Lower lobe of right lung (tissue), 2 donors: ENCODE measurements at regions not wholly inside any gene's neighbourhood (a gene's known extent, or its start where the extent isn't known, plus 50 kb on each side); places are given as distances from the start of the nearest gene placed in this dataset.
"Not testable (repeated sequence)": the region's sequence is repeated elsewhere in the genome, so short reads cannot be mapped to it uniquely, and the experiment has no call there.

Experiments
- ATAC-seq, 2 donors: fragments of 200-7000 bp; cut with Tn5 transposase; one replicate each; pipeline ENCODE4 v1.9.1; 2020 to 2022; ENCODE audit warnings: mild to moderate bottlenecking in 2 of 2, moderate library complexity in 2 of 2
- DNase-seq: peaks from one replicate; pipeline ENCODE4 v3.0.0-alpha.2; 2020
- H3K27ac ChIP-seq: fragments of 200-600 bp; one replicate; pipeline ENCODE4 v1.8.0; 2022
- H3K27me3 ChIP-seq: fragments of 200-600 bp; one replicate; pipeline ENCODE4 v1.8.0; 2022; ENCODE audit warnings: low read depth
- H3K36me3 ChIP-seq: fragments of 200-600 bp; one replicate; pipeline ENCODE4 v1.8.0; 2022; ENCODE audit warnings: mild to moderate bottlenecking
- H3K4me1 ChIP-seq: fragments of 200-600 bp; one replicate; pipeline ENCODE4 v1.8.0; 2022
- H3K4me3 ChIP-seq: fragments of 200-600 bp; one replicate; pipeline ENCODE4 v1.8.0; 2022; ENCODE audit warnings: mild to moderate bottlenecking
- H3K9me3 ChIP-seq: fragments of 200-600 bp; one replicate; pipeline ENCODE4 v1.8.0; 2022
- CTCF ChIP-seq: fragments of 200-600 bp; IDR thresholded peaks from one replicate; pipeline ENCODE4 v1.8.0; 2022; ENCODE audit warnings: antibody characterized with exemption, mild to moderate bottlenecking
- intact Hi-C: fragments of 100-400 bp; cut with DNase I; formaldehyde crosslinking; loops from one replicate; pipeline ENCODE4 v1.11.0; 2022
- donor health status: DM: no; HTN: yes; CAD: no; lungs with severe emphysema.

GRCh38 chr4:119971431-119972084, 95.1 kb downstream of the MAD2L1 start:
- Histone ChIP-seq H3K4me3 (no peak overlapping the region), H3K36me3 (no peaks in the 10 kb centered on the region), H3K9me3 (no peaks in the 10 kb centered on the region), H3K27ac (no peak overlapping the region), H3K27me3 (no peaks in the 10 kb centered on the region), H3K4me1 (no peaks in the 10 kb centered on the region)
- ATAC-seq (no peak), DNase-seq (no peak)
- intact Hi-C loops, result no loop called here
- TF ChIP-seq CTCF, result no peak

GRCh38 chr4:119962631-119963030, 104.0 kb downstream of the MAD2L1 start:
- Histone ChIP-seq H3K9me3 (no peaks in the 10 kb centered on the region), H3K4me1 (no peaks in the 10 kb centered on the region), H3K36me3 (no peaks in the 10 kb centered on the region), H3K27me3 (no peaks in the 10 kb centered on the region), H3K27ac (no peak overlapping the region), H3K4me3 (no peak overlapping the region)
- ATAC-seq, result no peak
- TF ChIP-seq CTCF, result no peak
- intact Hi-C loops, result no loop called here
- no peak for DNase-seq

GRCh38 chr4:119958983-119959382, 107.7 kb downstream of the MAD2L1 start:
- Histone ChIP-seq H3K4me3 (no peak overlapping the region), H3K27ac (no peak overlapping the region), H3K9me3 (peaks cover 4% of the 10 kb centered on the region), H3K4me1 (no peaks in the 10 kb centered on the region), H3K36me3 (no peaks in the 10 kb centered on the region), H3K27me3 (no peaks in the 10 kb centered on the region)
- intact Hi-C loops, result no loop called here
- DNase-seq (no peak), ATAC-seq (no peak)
- TF ChIP-seq CTCF, result no peak

GRCh38 chr4:119955256-119955655, 111.4 kb downstream of the MAD2L1 start:
- DNase-seq (no peak), ATAC-seq (no peak)
- Histone ChIP-seq H3K27ac (no peak overlapping the region), H3K36me3 (no peaks in the 10 kb centered on the region), H3K9me3 (peaks cover 4% of the 10 kb centered on the region), H3K4me3 (no peak overlapping the region), H3K27me3 (no peaks in the 10 kb centered on the region), H3K4me1 (no peaks in the 10 kb centered on the region)
- TF ChIP-seq CTCF, result no peak
- intact Hi-C loops, result no loop called here

GRCh38 chr4:119954487-119954886, 112.2 kb downstream of the MAD2L1 start:
- intact Hi-C loops, H3K36me3 ChIP-seq, H3K9me3 ChIP-seq, H3K4me1 ChIP-seq, H3K27ac ChIP-seq, DNase-seq, ATAC-seq, H3K4me3 ChIP-seq, H3K27me3 ChIP-seq: not testable (repeated sequence)

GRCh38 chr4:119946359-119946758, 120.3 kb downstream of the MAD2L1 start:
- Histone ChIP-seq H3K9me3 (no peaks in the 10 kb centered on the region), H3K4me3 (no peak overlapping the region), H3K36me3 (no peaks in the 10 kb centered on the region), H3K4me1 (no peaks in the 10 kb centered on the region), H3K27me3 (no peaks in the 10 kb centered on the region), H3K27ac (no peak overlapping the region)
- no peak for TF ChIP-seq CTCF
- DNase-seq (no peak), ATAC-seq (peak; percentile 52 to 85)
- intact Hi-C loops, result no loop called here
